ENCODE measurements at regions not wholly inside any gene's neighbourhood (a gene's known extent, or its start where the extent isn't known, plus 50 kb on each side); places are given as distances from the start of the nearest gene placed in this dataset.
A peak's percentile ranks its signal among the peaks of the same experiment; 100 is the strongest.
"Not testable (repeated sequence)": the region's sequence is repeated elsewhere in the genome, so short reads cannot be mapped to it uniquely, and the experiment has no call there.

DNA sequence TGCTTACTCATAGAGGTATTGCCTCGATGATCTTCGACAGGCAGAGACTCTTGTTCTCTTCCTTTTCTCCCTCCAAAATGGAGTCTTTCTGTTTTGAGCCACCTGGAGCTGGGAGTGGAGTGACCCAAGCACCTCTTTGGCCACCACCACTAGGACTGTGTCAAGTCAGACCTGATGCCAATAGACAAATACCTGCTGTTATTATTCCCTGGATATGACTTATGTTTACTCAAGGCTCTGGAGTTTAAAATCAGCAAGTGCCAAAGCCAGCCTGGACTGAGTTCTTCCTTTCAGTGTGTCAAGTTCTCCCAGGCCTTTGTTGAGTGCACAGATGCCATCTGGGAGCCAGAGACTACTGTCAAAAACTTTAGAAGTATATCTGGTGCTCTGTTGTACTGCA lies 130.2 kb upstream of the SLC6A14 start:
- H3K9ac ChIP-seq (ENCODE audit: insufficient read length) = no peak overlapping the region
- no peak overlapping the region for H3K27ac ChIP-seq
- no peaks in the 10 kb centered on the region for H3K9me3 ChIP-seq (ENCODE audit: low read depth, low read length)
- TF ChIP-seq EZH2 (IDR thresholded peaks at IDR 0.05) = no peak
- no peak for TF ChIP-seq FOXP2 (optimal IDR thresholded peaks at IDR 0.05; ENCODE audit: control extremely low read depth, extremely low read length, insufficient read depth)
- no peak for TF ChIP-seq POLR2AphosphoS5 (IDR thresholded peaks at IDR 0.05; ENCODE audit: borderline replicate concordance, low read depth, low read length)
- no peaks in the 10 kb centered on the region for H3K36me3 ChIP-seq (ENCODE audit: insufficient read depth, low read length)
- no peak for DNase-seq (ENCODE audit: low read depth, low spot score)
- H3K4me3 ChIP-seq = no peak overlapping the region

DNA sequence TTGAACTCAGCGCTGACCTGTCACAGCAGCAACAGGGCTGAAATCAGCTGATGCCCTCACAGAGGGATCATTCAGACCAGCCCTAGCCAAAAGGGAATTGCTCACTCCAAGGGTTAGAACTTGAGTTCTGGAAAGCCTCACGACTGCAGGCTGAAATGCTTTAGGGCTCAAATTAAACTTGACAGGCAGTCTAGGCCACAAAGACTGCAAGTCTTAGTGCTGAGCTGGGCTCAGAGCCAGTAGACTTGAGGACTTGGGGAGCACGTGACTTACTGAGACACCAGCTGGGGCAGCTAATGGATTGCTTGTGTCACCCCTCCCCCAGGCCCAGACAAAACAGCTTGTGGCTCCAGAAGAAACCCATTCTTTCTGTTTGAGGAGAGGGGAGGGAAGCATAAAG lies 119.0 kb upstream of the SLC6A14 start:
- H3K9ac ChIP-seq (ENCODE audit: insufficient read length) = no peak overlapping the region
- no peak overlapping the region for H3K27ac ChIP-seq
- DNase-seq (ENCODE audit: low read depth, low spot score) = peak; percentile 47
- TF ChIP-seq POLR2AphosphoS5 (IDR thresholded peaks at IDR 0.05; ENCODE audit: borderline replicate concordance, low read depth, low read length) = no peak
- no peak overlapping the region for H3K4me3 ChIP-seq
- H3K36me3 ChIP-seq (ENCODE audit: insufficient read depth, low read length) = no peaks in the 10 kb centered on the region
- H3K9me3 ChIP-seq (ENCODE audit: low read depth, low read length) = no peaks in the 10 kb centered on the region

GRCh38 chrX:116318672-116319071 lies 117.7 kb upstream of the SLC6A14 start:
- DNase-seq (ENCODE audit: low read depth, low spot score) = no peak
- Histone ChIP-seq H3K9me3 (ENCODE audit: low read depth, low read length) (no peaks in the 10 kb centered on the region), H3K27ac (no peak overlapping the region), H3K4me3 (no peak overlapping the region), H3K36me3 (ENCODE audit: insufficient read depth, low read length) (no peaks in the 10 kb centered on the region), H3K9ac (ENCODE audit: insufficient read length) (no peak overlapping the region)
- TF ChIP-seq POLR2AphosphoS5 (IDR thresholded peaks at IDR 0.05; ENCODE audit: borderline replicate concordance, low read depth, low read length) (no peak), EZH2 (IDR thresholded peaks at IDR 0.05) (no peak), FOXP2 (optimal IDR thresholded peaks at IDR 0.05; ENCODE audit: control extremely low read depth, extremely low read length, insufficient read depth) (no peak)

DNA sequence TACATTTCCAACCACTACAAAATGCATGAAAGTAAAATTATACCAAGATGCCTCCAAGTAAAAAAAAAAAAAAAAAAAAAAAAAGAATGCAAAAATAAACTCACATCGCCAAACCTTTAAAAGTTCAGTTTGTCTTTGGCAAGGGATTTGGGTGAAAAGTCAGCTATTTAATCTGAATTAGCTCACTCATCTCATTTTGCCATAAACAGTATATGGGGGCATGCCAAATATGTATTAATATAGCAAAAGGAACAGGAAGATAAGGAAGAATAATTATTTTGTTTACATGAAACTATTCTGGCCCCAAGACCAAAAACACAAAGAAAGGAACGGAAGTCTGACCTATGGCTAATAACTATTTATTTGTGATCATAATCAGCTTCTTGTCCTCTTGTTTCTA lies 114.7 kb upstream of the SLC6A14 start:
- Histone ChIP-seq H3K9ac (ENCODE audit: insufficient read length) (no peak overlapping the region), H3K36me3 (ENCODE audit: insufficient read depth, low read length) (no peaks in the 10 kb centered on the region), H3K4me3 (no peak overlapping the region), H3K9me3 (ENCODE audit: low read depth, low read length) (no peaks in the 10 kb centered on the region), H3K27ac (no peak overlapping the region)
- no peak for DNase-seq (ENCODE audit: low read depth, low spot score)
- TF ChIP-seq FOXP2 (optimal IDR thresholded peaks at IDR 0.05; ENCODE audit: control extremely low read depth, extremely low read length, insufficient read depth) (no peak), POLR2AphosphoS5 (IDR thresholded peaks at IDR 0.05; ENCODE audit: borderline replicate concordance, low read depth, low read length) (no peak), EZH2 (IDR thresholded peaks at IDR 0.05) (no peak)

DNA sequence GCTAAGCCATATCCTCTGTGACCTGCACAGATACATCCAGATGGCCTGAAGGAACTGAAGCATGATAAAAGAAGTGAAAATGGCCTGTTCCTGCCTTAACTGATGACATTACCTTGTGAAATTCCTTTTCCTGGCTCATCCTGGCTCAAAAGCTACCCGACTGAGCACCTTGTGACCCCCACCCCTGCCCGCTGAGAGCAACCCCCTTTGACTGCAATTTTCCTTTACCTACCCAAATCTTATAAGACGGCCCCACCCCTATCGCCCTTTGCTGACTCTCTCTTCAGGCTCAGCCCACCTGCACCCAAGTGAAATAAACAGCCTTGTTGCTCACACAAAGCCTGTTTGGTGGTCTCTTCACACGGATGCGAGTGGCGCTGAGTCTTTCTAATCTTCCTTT lies 104.4 kb upstream of the SLC6A14 start:
- not testable (repeated sequence) for H3K36me3 ChIP-seq (ENCODE audit: insufficient read depth, low read length); H3K27ac ChIP-seq; H3K9me3 ChIP-seq (ENCODE audit: low read depth, low read length); H3K4me3 ChIP-seq; DNase-seq (ENCODE audit: low read depth, low spot score); H3K9ac ChIP-seq (ENCODE audit: insufficient read length)

- not testable (repeated sequence) for H3K27ac ChIP-seq; DNase-seq (ENCODE audit: low read depth, low spot score); H3K9me3 ChIP-seq (ENCODE audit: low read depth, low read length); H3K9ac ChIP-seq (ENCODE audit: insufficient read length); H3K4me3 ChIP-seq; H3K36me3 ChIP-seq (ENCODE audit: insufficient read depth, low read length)
These were observed 101.6 kb upstream of the SLC6A14 start for GRCh38 chrX:116334797-116335196.

- no peak overlapping the region for H3K4me3 ChIP-seq
- no peak overlapping the region for H3K9ac ChIP-seq (ENCODE audit: insufficient read length)
- H3K9me3 ChIP-seq (ENCODE audit: low read depth, low read length) = no peaks in the 10 kb centered on the region
- no peak for DNase-seq (ENCODE audit: low read depth, low spot score)
- H3K36me3 ChIP-seq (ENCODE audit: insufficient read depth, low read length) = no peaks in the 10 kb centered on the region
- no peak overlapping the region for H3K27ac ChIP-seq
- TF ChIP-seq EZH2 (IDR thresholded peaks at IDR 0.05) = no peak
- TF ChIP-seq FOXP2 (optimal IDR thresholded peaks at IDR 0.05; ENCODE audit: control extremely low read depth, extremely low read length, insufficient read depth) = no peak
- TF ChIP-seq POLR2AphosphoS5 (IDR thresholded peaks at IDR 0.05; ENCODE audit: borderline replicate concordance, low read depth, low read length) = no peak
These were observed 97.0 kb upstream of the SLC6A14 start for GRCh38 chrX:116339407-116339806.

DNA sequence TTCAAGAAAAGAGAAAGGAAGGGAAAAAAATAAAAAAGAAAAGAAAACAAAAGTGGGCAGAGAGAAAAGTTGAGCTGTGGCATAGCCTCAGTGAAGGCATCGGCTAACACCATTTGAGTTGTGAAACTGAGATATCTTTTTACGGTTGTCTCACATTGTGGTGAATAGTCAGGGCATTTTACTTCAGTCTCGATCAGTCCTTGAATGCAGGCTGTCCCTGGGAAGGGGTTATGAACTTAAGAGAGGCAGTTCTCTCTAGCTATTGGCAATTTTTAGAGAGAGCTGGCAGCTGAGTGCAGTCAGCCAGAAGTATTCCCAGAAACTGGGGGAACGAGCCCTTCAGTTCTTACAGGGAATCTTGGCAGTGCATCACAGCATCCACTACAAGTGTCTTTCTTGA lies 93.5 kb upstream of the SLC6A14 start:
- no peak overlapping the region for H3K9ac ChIP-seq (ENCODE audit: insufficient read length)
- H3K36me3 ChIP-seq (ENCODE audit: insufficient read depth, low read length) = no peaks in the 10 kb centered on the region
- TF ChIP-seq POLR2AphosphoS5 (IDR thresholded peaks at IDR 0.05; ENCODE audit: borderline replicate concordance, low read depth, low read length) (no peak), FOXP2 (optimal IDR thresholded peaks at IDR 0.05; ENCODE audit: control extremely low read depth, extremely low read length, insufficient read depth) (no peak), EZH2 (IDR thresholded peaks at IDR 0.05) (no peak)
- H3K27ac ChIP-seq = no peak overlapping the region
- no peak for DNase-seq (ENCODE audit: low read depth, low spot score)
- H3K4me3 ChIP-seq = no peak overlapping the region
- H3K9me3 ChIP-seq (ENCODE audit: low read depth, low read length) = no peaks in the 10 kb centered on the region

GRCh38 chrX:116345958-116346357 lies 90.4 kb upstream of the SLC6A14 start:
- no peaks in the 10 kb centered on the region for H3K36me3 ChIP-seq (ENCODE audit: insufficient read depth, low read length)
- H3K9me3 ChIP-seq (ENCODE audit: low read depth, low read length) = no peaks in the 10 kb centered on the region
- no peak overlapping the region for H3K9ac ChIP-seq (ENCODE audit: insufficient read length)
- no peak for DNase-seq (ENCODE audit: low read depth, low spot score)
- no peak overlapping the region for H3K4me3 ChIP-seq
- H3K27ac ChIP-seq = no peak overlapping the region
- no peak for TF ChIP-seq POLR2AphosphoS5 (IDR thresholded peaks at IDR 0.05; ENCODE audit: borderline replicate concordance, low read depth, low read length)
- TF ChIP-seq EZH2 (IDR thresholded peaks at IDR 0.05) = no peak
- TF ChIP-seq FOXP2 (optimal IDR thresholded peaks at IDR 0.05; ENCODE audit: control extremely low read depth, extremely low read length, insufficient read depth) = no peak

DNA sequence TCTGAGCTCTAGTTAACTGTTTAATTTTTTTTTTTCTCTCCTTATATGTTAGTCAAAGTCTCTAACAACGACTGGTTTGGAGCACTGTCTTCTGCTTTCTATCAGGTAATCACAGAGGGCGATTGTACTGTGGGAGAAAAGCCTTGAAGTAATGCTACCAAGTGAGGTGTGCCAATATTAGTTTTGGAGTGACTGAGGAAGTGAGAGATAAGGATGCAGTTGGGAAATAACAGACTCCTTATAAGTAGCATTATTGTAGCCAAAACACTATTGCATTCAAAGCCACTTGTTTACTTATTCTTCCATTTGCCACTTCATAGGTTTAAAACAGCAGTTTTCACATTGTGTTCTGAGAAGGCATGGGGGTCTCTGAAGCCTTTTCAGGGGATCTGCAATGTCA lies 79.1 kb upstream of the SLC6A14 start:
- no peak overlapping the region for H3K9ac ChIP-seq (ENCODE audit: insufficient read length)
- TF ChIP-seq EZH2 (IDR thresholded peaks at IDR 0.05) (no peak), FOXP2 (optimal IDR thresholded peaks at IDR 0.05; ENCODE audit: control extremely low read depth, extremely low read length, insufficient read depth) (no peak), POLR2AphosphoS5 (IDR thresholded peaks at IDR 0.05; ENCODE audit: borderline replicate concordance, low read depth, low read length) (no peak)

More for the DNA sequence above, 79.1 kb upstream of the SLC6A14 start:
- no peak for DNase-seq (ENCODE audit: low read depth, low spot score)
- Histone ChIP-seq H3K4me3 (no peak overlapping the region), H3K36me3 (ENCODE audit: insufficient read depth, low read length) (no peaks in the 10 kb centered on the region), H3K9me3 (ENCODE audit: low read depth, low read length) (no peaks in the 10 kb centered on the region), H3K27ac (no peak overlapping the region)
